Endothelial cell of umbilical vein (primary cell): ENCODE measurements at regions not wholly inside any gene's neighbourhood (a gene's known extent, or its start where the extent isn't known, plus 50 kb on each side); places are given as distances from the start of the nearest gene placed in this dataset.

Experiments used
- BruUV-seq: library from RNA; stranded (reverse); fragments of 400-500 nt; replicated peaks from 2 replicates; lab custom pipeline; 2021; lab: Mats Ljungman, UMichigan
- CTCF ChIA-PET: fragments of 300-600, 350-600 bp; sonication (Branson Sonifier 250); formaldehyde crosslinking; loops from one replicate; lab custom pipeline; 2021; ENCODE audit warnings: antibody characterized with exemption, inconsistent platforms; lab: Charles Lee
- POLR2A ChIA-PET: fragments of 300-600, 350-600 bp; sonication (Branson Sonifier 250); formaldehyde crosslinking; loops from one replicate; lab custom pipeline; 2021; ENCODE audit warnings: antibody characterized with exemption, inconsistent platforms; lab: Charles Lee
- DNase-seq: peaks from one replicate; pipeline ENCODE4 v3.0.0-alpha.2; 2011; ENCODE audit warnings: low read depth, low spot score
- FAIRE-seq: peaks from 2 replicates; lab custom pipeline; 2011; peaks lifted over from hg19 to GRCh38; lab: Jason Lieb, UNC
- H2AFZ ChIP-seq: 2 replicates; pipeline ENCODE4 v1.6.0; 2012; ENCODE audit warnings: low read depth, low read length, control low read depth, inconsistent platforms
- H3K27ac ChIP-seq: 2 replicates; pipeline ENCODE4 v1.5.1; 2011; ENCODE audit warnings: low read depth, mild to moderate bottlenecking, control low read depth, low read length, moderate library complexity; ENCODE audit not compliant: insufficient read depth
- H3K27me3 ChIP-seq, 2 experiments: 2 replicates each; pipeline versions ENCODE4 v1.6.0 to v1.6.1; 2011; ENCODE audit warnings: low read length in 2 of 2, mixed read lengths in 1 of 2; ENCODE audit not compliant: control insufficient read depth in 2 of 2, insufficient read depth in 2 of 2
- H3K36me3 ChIP-seq, 2 experiments: 2 replicates in 1 of 2; 3 replicates in 1 of 2; pipeline ENCODE4 v1.5.1; 2011; ENCODE audit warnings: low read length in 2 of 2, mild to moderate bottlenecking in 1 of 2, moderate library complexity in 1 of 2; ENCODE audit not compliant: control insufficient read depth in 2 of 2, insufficient read depth in 2 of 2; ENCODE audit errors: extremely low read depth in 1 of 2
- H3K4me1 ChIP-seq: 3 replicates; pipeline ENCODE4 v1.5.1; 2011; ENCODE audit warnings: mild to moderate bottlenecking, low read length; ENCODE audit not compliant: control insufficient read depth, insufficient read depth; ENCODE audit errors: extremely low read depth
- H3K4me2 ChIP-seq: 2 replicates; pipeline ENCODE4 v1.6.1; 2011; ENCODE audit warnings: low read length, control low read depth, mixed read lengths; ENCODE audit not compliant: insufficient read depth
- H3K4me3 ChIP-seq, 3 experiments: fragments of 200-600 bp in 1 of 3; sonication (generic), shearing (Covaris generic) in 1 of 3; replicated peaks in 1 of 3; 2 replicates each; pipeline ENCODE4 v1.5.1; 2011 to 2016; ENCODE audit warnings: control low read depth in 3 of 3, low read length in 3 of 3, mild to moderate bottlenecking in 2 of 3, inconsistent platforms in 1 of 3, low read depth in 1 of 3, moderate library complexity in 1 of 3; ENCODE audit not compliant: insufficient read depth in 1 of 3
- H3K79me2 ChIP-seq: 2 replicates; pipeline ENCODE4 v1.6.0; 2012; ENCODE audit warnings: low read length, inconsistent platforms; ENCODE audit not compliant: control insufficient read depth, insufficient read depth
- H3K9ac ChIP-seq: replicated peaks from 2 replicates; pipeline ENCODE3; 2011; ENCODE audit warnings: low read length, control low read depth; ENCODE audit not compliant: insufficient read depth; ENCODE audit errors: extremely low read depth
- H3K9me1 ChIP-seq: replicated peaks from 3 replicates; pipeline ENCODE4 v1.6.0; 2011; ENCODE audit warnings: mild to moderate bottlenecking, low read length; ENCODE audit not compliant: control insufficient read depth, insufficient read depth; ENCODE audit errors: extremely low read depth
- H3K9me3 ChIP-seq: replicated peaks from 2 replicates; pipeline ENCODE4 v1.5.1; 2012; ENCODE audit warnings: low read length, inconsistent platforms; ENCODE audit not compliant: control insufficient read depth, insufficient read depth
- H4K20me1 ChIP-seq: replicated peaks from 2 replicates; pipeline ENCODE3; 2011; ENCODE audit warnings: mild to moderate bottlenecking, low read length; ENCODE audit not compliant: control insufficient read depth, insufficient read depth; ENCODE audit errors: extremely low read depth
- CTCF ChIP-seq, 2 donors: IDR thresholded peaks; 1 replicate in 1 of 2; 2 replicates in 1 of 2; pipeline ENCODE4 v1.5.1; 2011; ENCODE audit warnings: low read length in 2 of 2, mild to moderate bottlenecking in 2 of 2, moderate library complexity in 2 of 2, control low read depth in 1 of 2, inconsistent platforms in 1 of 2, low read depth in 1 of 2; ENCODE audit not compliant: insufficient read depth in 1 of 2; ENCODE audit errors: extremely low read depth in 1 of 2
- EZH2 ChIP-seq: IDR thresholded peaks from 2 replicates; pipeline ENCODE4 v1.6.1; 2012; ENCODE audit warnings: borderline replicate concordance, low read depth, mild to moderate bottlenecking, moderate library complexity, low read length, inconsistent platforms; ENCODE audit not compliant: severe bottlenecking
- FOS ChIP-seq: IDR thresholded peaks from 2 replicates; pipeline ENCODE4 v1.6.1; 2011; ENCODE audit warnings: mild to moderate bottlenecking, low read length, moderate library complexity, borderline replicate concordance; ENCODE audit not compliant: insufficient read depth
- GATA2 ChIP-seq: IDR thresholded peaks from 2 replicates; pipeline ENCODE4 v1.7.0; 2011; ENCODE audit warnings: low read depth, mild to moderate bottlenecking, moderate library complexity, mixed read lengths, low read length; ENCODE audit not compliant: insufficient read length, insufficient read depth
- JUN ChIP-seq: IDR thresholded peaks from 2 replicates; pipeline ENCODE4 v1.6.1; 2011; ENCODE audit warnings: borderline replicate concordance, low read depth; ENCODE audit not compliant: insufficient read length, insufficient read depth
- MYC ChIP-seq: IDR thresholded peaks from one replicate; pipeline ENCODE4 v1.6.1; 2011; ENCODE audit warnings: mild to moderate bottlenecking, low read depth, low read length
- POLR2A ChIP-seq: IDR thresholded peaks from 2 replicates; pipeline ENCODE4 v1.6.1; 2012; ENCODE audit warnings: low read depth, mild to moderate bottlenecking, control low read depth, low read length
- POLR2AphosphoS5 ChIP-seq: IDR thresholded peaks from 2 replicates; pipeline ENCODE4 v1.6.1; 2012; ENCODE audit warnings: low read depth, mild to moderate bottlenecking, control low read depth, low read length, moderate library complexity; ENCODE audit not compliant: insufficient read depth
- dilution Hi-C: fragments of 300-500 bp; cut with MboI; formaldehyde crosslinking; loops from one replicate; pipeline ENCODE4 v1.15.0; 2019; ENCODE audit warnings: low sequenced_read_pairs; ENCODE audit not compliant: extremely low pct_ligation_motif_present
- intact Hi-C: fragments of 100-400 bp; cut with micrococcal nuclease; formaldehyde crosslinking; loops from one replicate; pipeline ENCODE4 v1.10.0; 2022
- TF ChIP-seq, protein P1 (sequence below): IDR thresholded peaks from 2 replicates; pipeline ENCODE4 v1.6.1; 2011; ENCODE audit not compliant: insufficient read depth, insufficient read length

- H3K4me1 ChIP-seq: peaks cover 7% of the 10 kb centered on the region
- no peak overlapping the region for H3K4me3 ChIP-seq
- H3K9me1 ChIP-seq: no peaks in the 10 kb centered on the region
- H3K79me2 ChIP-seq: no peaks in the 10 kb centered on the region
- no TSS peak for BruUV-seq
- TF ChIP-seq EZH2 (no peak), POLR2A (no peak), JUN (no peak)
- H3K36me3 ChIP-seq: no peaks in the 10 kb centered on the region
- ChIA-PET POLR2A (no interaction called here), CTCF (interaction anchor here (2.7 kb wide), 1 partner anchor 263 kb away, joined by 17 read pairs; no protein-coding TSS in a partner anchor)
- no peaks in the 10 kb centered on the region for H3K9me3 ChIP-seq
- dilution Hi-C loops (no loop called here), intact Hi-C loops (no loop called here)
- H3K27ac ChIP-seq: no peak overlapping the region
- H3K27me3 ChIP-seq: no peaks in the 10 kb centered on the region
- H3K9ac ChIP-seq: no peak overlapping the region
- no peaks in the 10 kb centered on the region for H4K20me1 ChIP-seq
- no peak overlapping the region for H3K4me2 ChIP-seq
- DNase-seq (no peak), FAIRE-seq (no peak)
- H2AFZ ChIP-seq: no peak overlapping the region
Measured at GRCh38 chr1:55639526-55639925, 424.4 kb upstream of the USP24 start.

GRCh38 chr1:55639051-55639450 lies 423.9 kb upstream of the USP24 start:
- dilution Hi-C loops: no loop called here
- Histone ChIP-seq H4K20me1 (no peaks in the 10 kb centered on the region), H3K36me3 (no peaks in the 10 kb centered on the region), H3K27ac (no peak overlapping the region), H3K9me1 (no peaks in the 10 kb centered on the region), H3K9ac (no peak overlapping the region), H2AFZ (no peak overlapping the region), H3K27me3 (no peaks in the 10 kb centered on the region), H3K79me2 (no peaks in the 10 kb centered on the region), H3K4me1 (peaks cover 7% of the 10 kb centered on the region), H3K4me3 (no peak overlapping the region), H3K9me3 (no peaks in the 10 kb centered on the region), H3K4me2 (no peak overlapping the region)
- no TSS peak for BruUV-seq
- intact Hi-C loops: no loop called here
- TF ChIP-seq GATA2: no peak
- no peak for TF ChIP-seq FOS
- TF ChIP-seq EZH2: no peak
- no peak for TF ChIP-seq POLR2A
- TF ChIP-seq JUN: no peak
- TF ChIP-seq CTCF (IDR thresholded peaks at IDR 0.05; ENCODE audit: extremely low read depth in 1 of 2, insufficient read depth in 1 of 2, low read depth in 1 of 2, low read length in 2 of 2): no peak
- TF ChIP-seq POLR2AphosphoS5: no peak
- TF ChIP-seq, protein P1, sequence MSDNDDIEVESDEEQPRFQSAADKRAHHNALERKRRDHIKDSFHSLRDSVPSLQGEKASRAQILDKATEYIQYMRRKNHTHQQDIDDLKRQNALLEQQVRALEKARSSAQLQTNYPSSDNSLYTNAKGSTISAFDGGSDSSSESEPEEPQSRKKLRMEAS: no peak
- TF ChIP-seq MYC: no peak
- DNase-seq: no peak
- FAIRE-seq: no peak
- ChIA-PET CTCF (no interaction called here), POLR2A (no interaction called here)
